DMS53 treated with DMSO at 0.1 percent for 48 hours (cell line): ENCODE measurements at regions not wholly inside any gene's neighbourhood (a gene's known extent, or its start where the extent isn't known, plus 50 kb on each side); places are given as distances from the start of the nearest gene placed in this dataset.
"Not testable (repeated sequence)": the region's sequence is repeated elsewhere in the genome, so short reads cannot be mapped to it uniquely, and the experiment has no call there.

Source experiments
- DNase-seq: peaks from one replicate; lab custom pipeline; 2025; ENCODE audit not compliant: unreplicated experiment; lab: John Stamatoyannopoulos, UW

DNA sequence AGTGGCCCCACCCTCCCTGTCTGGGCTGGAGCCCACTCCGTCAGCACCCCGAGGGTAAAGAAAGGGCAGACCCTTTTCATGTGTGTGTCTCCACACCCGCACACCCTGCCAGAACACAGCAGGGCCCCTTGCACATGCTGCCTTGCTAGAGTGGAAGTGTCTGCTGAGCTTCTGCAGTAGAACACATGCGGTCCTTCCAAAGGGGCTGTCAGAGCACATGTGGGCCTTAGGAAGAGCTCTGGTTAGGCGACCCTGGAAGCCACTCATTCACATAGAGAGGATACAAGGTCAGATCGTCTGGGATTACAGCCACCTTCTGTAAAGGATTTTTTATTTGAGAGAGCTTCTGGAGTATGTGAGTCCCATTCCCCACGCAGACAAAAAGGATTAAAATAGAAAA is 613.2 kb upstream of the RAB6C start:
- no peak for DNase-seq

DNA sequence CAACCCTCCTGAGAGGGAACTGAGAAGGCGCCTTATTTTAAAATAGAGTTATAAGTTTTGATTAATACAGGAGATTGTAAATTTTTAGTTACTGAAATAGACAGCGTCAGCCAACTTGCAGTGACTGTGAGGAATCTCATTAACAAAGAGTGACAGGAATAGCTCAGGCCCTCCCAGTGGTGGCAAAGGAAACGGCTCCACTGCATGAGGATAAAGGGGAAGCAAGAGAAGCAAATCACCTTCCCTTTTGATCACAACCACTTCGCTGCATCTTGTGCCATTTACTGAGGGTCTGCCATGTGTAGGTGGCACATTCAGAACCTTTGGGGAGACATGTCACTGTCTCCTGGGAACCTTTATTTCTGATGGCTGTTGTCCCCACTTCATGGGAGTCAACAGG is 612.4 kb upstream of the RAB6C start:
- DNase-seq = no peak

DNA sequence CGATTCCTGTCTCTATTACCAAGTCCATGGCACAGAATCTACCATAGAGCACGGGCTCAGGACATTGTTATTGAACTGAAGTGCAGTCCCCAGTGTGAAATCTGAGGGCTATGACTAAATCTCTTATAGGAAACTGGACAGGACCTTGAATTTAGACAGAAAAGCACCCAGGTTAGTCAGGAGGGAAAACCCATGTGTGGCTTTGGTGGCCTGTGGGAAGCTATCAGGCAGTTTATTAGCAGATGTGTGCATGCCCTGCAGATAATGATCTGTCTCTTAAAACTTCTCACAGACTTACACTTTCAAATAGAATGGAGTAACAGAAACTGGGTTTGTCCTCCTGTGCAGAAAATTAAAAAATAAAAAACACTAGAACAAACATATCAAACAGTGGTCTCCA is 610.0 kb upstream of the RAB6C start:
- DNase-seq = no peak

DNA sequence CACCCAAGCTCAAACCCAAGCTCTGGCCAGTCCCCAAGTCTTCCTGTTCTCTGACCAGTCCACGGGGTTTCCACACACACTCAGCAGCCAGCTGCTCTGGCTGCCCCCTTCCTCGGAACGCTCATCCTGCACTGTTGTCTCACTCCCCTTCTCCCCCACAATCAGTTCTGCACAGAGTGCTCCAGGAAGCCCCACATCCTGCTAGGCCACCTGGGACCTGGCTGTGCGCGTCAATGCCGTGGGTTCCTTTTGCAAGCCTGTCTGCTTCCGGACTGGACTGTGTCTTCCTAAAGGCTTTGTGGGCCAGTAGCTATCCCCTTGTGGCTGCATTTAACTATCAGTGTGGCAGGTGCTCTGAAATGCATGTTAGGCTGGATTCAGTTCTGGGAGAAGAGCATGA is 605.0 kb upstream of the RAB6C start:
- no peak for DNase-seq

DNA sequence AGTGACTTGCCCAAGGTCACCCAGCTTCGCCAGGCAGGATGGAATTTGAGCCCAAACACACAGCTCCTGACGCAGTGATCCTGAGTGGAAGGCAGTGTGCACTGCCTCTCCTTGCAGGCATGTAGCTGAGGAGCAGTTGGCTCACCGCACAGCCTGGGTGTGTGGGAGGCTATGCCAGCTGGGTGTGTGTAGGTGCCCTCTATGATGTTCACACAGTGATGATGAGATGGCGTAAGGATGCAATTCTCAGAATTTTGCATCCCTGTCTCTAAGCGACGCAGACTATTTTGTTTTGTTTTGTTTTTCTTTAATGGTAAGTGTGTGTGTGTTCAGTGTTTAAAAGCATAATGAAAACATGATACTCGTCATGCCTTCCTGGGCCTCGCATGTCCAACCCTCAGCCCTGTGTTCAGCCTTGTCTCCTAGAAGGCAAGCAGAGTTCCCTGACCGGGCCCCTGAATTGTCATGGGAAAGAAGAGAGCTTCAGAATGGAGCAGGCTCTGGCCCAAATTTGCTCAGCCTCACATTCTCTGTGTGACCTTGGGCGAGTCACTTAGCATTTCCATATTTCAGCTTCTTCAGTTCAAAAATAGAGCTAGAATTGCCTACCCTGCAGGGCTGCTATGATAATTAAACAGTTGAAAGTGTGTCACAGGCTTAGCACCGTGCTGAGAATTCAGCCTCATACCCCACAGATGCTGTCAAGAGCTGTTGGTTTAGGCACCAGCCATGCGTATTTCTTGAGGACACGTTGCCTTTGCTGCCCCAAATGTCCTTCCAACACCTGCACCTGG is 603.6 kb upstream of the RAB6C start:
- no peak for DNase-seq

DNA sequence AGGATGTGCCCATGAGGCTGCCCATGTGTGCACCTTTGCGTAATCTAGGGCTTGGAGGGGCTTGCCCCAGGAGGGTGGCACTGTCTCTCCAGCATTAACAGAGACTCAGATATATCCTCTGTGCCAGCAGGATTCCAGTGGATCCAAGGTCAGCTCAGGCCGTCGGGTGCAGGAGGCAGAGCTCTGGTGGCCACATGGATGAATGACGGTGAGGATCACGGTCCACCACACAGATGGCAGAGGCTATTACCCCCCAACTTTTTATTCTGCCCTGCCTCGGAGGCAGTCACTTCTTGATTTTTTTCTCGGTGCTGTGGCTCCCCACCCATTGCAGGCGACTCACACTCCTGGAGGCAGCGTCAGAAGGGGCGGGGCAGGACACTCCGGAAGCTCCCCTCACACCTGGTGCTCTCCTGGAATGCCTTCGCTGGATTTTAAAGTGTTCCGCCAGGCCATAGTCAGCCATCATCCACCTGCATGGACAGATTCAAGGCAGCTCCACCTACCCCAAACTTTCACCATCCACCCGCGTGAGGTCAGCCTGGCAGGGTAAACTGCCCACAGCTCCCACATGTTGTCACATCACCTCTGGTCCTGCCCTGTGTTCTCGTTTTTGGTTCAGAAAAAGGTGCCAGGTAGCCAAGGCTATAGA is 602.9 kb upstream of the RAB6C start:
- DNase-seq = no peak

DNA sequence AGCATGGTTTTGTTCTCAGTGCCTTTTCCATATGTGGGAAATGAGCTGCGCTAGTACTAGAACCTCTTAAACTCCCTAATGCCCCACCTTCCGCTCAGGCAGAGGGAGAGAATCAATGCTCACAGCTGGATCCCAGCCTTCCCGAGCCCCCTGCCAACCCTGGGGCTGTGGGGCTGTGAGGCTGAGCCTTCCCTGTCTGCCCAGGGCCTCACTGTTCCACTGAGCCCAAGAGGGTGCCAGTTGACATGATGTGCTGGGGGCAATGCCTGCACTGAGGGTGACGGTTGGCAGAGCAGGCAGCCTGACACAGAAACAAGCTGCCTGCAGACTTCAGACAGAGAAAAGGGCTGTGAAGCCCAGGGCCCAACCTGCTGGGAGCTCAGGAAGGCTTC is 602.4 kb upstream of the RAB6C start:
- no peak for DNase-seq

DNA sequence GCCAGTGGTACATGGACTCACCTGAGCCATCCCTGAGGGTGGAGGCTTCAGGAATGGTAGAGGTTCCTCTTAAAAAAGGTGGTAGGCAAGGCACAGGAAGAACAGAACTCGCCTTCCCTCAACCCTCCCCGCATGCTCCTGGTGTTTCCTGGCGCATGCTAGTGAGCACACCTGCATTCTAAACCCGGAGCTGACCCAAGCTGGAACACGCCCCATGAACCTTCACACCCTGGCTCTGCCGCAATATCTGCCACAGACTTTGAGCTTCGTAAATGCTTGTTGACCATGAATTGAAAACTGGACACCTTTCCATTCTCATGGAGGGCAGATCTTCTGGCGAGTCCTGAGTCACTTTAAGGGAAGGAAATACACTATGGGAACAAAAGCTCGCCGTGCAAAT is 601.3 kb upstream of the RAB6C start:
- DNase-seq = no peak

DNA sequence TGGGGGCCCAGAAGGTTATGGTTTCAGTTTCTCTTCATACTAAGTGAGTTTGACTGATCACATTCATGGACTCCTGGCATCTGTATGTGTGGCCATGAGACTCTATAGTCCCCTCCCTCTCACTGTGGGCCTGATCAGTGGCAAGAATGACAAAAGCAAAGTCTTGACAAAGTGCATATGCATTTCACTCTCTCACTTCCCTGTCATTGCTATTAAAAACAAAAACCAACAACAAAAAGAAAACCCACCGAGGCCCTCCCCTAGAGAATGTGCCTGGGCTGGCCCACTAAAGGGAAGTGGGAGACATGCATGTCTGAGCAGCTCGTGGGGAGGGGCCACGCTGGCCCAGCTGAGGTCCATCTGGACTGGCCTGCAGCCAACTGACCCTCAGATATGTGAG is 600.1 kb upstream of the RAB6C start:
- no peak for DNase-seq

DNA sequence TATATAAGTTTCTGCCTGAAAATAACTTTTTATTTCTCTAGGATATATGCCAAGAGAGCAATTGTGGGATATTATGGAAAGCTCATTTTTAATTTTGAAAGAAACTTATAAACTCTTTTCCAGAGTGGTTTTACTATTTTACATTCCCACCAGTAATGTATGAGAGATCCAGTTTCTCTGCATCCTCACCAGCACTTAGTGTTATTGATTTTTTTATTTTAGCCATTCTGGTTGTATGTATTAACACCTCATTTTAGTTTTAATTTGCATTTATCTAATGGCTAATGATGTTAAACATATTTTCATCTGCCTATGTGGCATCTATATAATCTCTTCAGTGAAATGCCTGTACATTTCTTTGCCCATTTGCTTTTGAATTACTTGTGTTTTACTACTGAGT is 597.7 kb upstream of the RAB6C start:
- no peak for DNase-seq

DNA sequence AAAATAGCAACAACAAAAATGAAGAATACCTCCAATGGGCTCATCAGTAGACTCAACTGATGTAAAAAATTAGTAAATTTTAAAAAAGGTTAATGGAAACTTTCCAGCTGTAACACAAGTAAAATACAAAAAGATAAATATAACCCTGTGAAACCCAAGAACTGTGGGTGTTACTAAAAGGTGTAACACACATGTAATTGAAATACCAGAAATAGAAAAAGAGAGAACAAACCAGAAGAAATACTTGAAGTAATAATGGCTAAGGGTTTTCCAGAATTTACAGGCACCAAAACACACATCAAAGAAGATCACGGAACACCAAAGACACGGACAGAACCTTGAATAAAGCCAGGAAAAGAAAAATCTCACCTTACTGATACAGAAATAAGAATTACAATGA is 590.6 kb upstream of the RAB6C start:
- DNase-seq = no peak

DNA sequence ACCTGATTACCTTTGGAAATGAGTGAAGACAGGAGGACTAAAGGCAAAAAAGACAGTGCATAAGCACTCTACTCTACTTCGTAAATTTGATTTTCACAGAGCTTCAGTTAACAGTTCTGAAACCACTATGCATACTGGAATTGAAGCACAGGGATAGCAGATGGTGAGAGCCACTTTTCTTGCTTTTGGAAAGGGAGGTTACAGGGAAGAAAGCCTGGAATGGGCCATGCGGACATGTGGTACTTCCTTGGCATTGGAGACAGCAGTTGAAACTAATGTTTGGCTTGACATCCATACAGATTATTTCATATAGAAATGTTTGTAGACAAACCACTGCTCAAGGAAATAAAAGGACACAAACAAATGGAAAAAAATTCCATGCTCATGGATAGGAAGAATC is 585.6 kb upstream of the RAB6C start:
- no peak for DNase-seq

DNA sequence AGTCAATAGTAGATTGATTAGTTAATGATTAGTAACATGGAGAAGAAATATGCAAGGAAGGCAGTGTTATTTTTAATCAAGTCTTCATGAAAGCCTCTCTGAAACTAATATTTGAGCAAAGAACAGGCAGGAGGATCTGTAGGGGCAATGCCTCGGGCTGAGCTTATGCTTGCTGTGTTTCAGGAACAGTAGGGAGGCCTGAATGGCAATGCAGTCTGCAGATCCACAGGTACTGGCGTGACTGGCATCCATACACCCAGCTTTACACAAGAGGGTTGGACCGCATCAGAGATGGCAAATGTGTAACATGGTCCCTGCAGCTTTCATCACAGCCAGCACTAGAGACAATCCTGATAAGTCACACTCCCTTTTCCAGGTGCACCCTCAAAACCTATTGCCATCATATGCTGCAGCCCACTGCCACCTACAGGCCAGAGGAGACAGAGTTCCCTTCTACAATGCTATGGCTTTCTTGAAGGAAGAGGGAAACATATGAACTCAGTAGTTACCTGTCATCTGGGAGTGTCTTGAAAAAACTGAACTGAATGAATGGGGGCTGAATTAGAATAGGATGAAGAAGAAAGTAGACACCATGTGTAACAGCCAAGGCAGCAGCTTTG is 582.4 kb upstream of the RAB6C start:
- peak; percentile 14 for DNase-seq

DNA sequence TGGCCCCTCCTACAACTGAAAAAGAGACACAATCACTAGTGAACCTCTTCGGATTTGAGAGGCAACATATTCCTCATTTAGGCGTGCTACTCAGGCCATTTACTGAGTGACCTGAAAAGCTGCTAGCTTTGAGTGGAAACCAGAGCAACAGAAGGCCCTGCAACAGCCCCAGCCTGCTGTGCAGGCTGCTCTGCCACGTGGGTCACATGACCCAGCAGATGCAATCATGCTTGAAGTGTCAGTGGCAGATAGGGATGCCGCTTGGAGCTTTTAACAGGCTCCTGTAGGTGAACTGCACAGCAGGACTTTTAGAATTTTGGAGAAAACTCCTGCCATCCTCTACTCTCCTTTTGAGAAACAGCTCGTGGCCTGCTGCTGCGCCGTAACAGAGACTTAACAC is 578.6 kb upstream of the RAB6C start:
- peak; percentile 12 for DNase-seq

DNA sequence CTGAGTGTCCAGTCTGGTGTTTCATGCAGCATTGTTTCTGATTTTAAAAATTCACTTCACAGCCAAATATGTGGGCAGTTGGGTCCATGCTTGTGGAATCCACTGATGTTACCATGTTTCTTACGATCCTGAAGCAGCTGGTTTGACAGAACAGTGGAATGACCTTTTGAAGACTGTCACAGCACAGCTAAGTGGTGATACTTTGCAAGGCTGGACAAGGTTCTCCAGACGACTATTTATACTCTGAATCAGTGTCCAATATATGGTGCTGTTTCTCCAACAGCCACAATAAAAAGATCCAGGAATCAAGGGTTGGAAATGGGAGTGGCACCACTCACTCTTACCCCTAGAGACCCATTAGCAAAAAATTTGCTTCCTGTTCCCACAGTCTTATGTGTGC is 577.4 kb upstream of the RAB6C start:
- DNase-seq = no peak

DNA sequence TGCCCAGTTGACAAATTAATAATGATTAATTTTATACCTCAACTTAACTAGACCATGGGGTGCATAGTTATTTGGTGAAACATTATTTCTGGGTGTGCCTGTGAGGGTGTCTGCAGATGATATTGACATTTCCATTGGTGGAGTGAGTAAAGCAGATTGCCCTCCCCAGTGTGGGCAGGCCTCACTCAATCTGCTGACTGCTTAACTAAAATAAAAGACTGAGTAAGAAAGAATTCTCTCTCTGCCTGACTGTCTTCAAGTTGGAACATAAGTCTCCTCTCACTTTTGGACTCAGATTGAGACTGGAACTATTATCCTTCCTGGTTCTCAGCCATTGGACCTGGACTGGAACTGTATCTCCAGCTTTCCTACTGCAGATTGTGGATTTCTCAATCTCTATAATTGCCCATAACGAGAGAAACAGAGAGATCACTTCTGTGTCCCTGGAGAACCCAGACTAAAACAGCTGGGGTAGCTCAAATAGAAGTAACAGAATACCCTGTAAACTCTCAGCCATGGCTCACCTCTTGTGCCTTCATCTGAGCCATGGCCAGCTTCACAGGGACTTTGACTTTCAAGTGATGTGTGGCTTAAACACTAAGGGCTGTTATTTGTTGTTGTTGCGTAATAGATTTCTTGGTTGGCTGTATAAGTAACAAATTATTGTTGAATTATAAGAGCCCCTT is 575.3 kb upstream of the RAB6C start:
- no peak for DNase-seq

DNA sequence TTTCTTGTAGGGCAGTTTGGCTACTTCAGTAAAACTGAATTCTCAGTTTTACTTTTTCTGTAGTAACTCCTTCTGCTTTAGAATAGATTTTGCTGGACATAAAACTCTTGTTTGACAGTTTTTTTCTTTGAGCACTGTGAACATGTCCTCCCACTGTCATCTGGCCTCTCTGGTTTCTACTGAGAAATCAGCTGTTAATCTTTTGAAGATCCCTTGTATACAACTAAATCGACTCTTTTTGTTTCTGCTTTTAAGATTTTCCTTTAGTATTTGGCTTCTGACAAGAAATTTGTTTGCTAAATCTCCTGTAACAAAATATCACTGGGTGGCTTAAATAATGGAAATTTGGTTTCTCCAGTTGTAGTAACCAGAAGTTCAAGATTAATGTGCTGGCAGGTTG is 570.9 kb upstream of the RAB6C start:
- DNase-seq = no peak

DNA sequence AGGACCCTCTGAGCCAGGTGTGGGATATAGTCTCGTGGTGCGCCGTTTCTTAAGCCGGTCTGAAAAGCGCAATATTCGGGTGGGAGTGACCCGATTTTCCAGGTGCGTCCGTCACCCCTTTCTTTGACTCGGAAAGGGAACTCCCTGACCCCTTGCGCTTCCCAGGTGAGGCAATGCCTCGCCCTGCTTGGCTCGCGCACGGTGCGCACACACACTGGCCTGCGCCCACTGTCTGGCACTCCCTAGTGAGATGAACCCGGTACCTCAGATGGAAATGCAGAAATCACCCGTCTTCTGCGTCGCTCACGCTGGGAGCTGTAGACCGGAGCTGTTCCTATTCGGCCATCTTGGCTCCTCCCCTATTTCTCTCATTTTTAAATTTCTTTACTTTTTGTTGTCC is 562.4 kb upstream of the RAB6C start:
- DNase-seq = not testable (repeated sequence)

DNA sequence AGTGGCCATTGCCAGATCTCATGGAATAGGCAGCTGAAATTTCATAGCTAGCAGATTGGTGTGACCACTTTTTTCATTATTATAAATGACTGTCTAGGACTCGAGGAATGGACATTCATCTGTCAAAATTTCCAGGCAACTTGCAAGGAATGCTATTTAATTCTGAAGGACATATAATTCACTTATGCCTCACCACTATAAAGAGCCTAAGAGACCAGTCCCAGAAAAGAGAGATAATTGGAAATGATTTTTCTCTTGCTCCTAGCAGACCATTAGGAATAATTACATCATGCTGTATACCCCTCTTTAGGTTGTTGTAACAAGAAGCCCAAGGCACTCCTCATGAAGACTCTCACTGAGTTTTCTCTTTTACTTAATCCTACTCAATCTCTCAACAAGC is 557.4 kb upstream of the RAB6C start:
- no peak for DNase-seq

DNA sequence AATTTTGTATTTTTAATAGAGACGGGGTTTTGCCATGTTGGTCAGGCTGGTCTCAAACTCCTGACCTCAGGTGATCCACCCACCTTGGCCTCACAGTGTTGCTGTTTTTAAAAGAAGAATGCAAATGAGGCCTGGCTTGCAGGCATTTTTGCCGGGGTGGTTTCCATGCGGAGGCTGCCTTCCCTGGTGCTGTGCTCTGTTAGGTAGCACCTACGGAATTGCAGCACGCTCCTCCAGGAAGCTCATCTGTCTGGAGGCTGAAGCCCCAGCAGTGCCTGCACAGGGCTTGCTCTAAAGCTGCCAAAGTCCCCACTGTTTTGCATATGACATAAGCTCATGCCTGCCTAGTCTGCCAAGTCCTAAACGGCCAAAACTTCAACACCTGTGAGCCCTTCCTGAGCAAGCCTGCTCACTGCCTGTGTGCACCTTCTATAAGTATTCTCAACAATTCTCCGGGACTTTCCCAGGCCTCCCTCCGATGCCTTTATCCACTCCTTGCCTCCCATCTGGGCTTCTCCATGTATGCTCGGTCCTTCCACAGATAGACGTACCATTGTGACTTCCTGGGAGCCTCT is 551.3 kb upstream of the RAB6C start:
- DNase-seq = no peak

DNA sequence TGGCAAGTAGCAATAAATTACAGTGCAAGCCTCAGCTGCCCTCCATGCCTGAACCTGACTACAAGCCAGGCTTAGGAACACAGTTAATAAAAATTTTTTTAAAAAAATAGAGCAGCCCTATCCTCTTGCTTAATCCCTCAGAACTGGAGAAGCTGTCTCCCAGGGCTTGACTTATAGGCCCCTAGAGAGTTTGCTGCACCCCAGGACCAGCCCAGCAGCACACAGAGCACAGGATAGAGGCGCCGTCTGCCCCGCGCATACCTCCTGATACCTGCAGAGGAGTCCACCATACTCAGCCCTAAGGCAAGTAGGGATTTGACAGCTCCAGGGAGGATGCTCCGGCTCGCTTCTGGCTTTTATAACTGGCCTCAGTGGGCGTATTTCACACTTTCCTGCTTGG is 548.6 kb upstream of the RAB6C start:
- no peak for DNase-seq

DNA sequence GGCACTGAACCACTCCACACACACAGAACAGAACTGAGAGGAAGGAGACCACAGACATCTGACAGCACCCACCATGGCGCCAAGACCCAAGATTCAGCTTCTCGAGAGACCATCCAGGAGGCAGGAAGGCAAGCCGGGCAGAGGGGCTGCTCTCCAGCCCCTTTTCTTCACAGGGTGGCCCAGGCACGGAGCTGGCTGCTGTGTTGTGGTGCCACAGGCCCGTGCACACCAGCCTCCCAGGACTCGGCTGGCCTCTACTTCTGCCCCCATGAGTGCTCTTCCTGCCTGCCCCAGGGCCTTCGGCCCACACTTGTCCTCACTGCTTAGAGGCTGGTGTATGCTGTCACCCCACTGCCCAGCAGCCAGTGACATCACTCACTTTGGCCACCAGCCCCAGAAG is 547.6 kb upstream of the RAB6C start:
- no peak for DNase-seq
